ENCODE measurements at regions not wholly inside any gene's neighbourhood (a gene's known extent, or its start where the extent isn't known, plus 50 kb on each side); places are given as distances from the start of the nearest gene placed in this dataset.

GRCh38 chr5:114830114-114830513 is 339.6 kb downstream of the TRIM36 start (continued):
- TF ChIP-seq, protein P1, sequence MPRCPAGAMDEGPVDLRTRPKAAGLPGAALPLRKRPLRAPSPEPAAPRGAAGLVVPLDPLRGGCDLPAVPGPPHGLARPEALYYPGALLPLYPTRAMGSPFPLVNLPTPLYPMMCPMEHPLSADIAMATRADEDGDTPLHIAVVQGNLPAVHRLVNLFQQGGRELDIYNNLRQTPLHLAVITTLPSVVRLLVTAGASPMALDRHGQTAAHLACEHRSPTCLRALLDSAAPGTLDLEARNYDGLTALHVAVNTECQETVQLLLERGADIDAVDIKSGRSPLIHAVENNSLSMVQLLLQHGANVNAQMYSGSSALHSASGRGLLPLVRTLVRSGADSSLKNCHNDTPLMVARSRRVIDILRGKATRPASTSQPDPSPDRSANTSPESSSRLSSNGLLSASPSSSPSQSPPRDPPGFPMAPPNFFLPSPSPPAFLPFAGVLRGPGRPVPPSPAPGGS (IDR thresholded peaks at IDR 0.05; ENCODE audit: borderline replicate concordance, insufficient read depth, low read depth, low read length, poor library complexity, severe bottlenecking): no peak

GRCh38 chr5:114822863-114823262 is 346.8 kb downstream of the TRIM36 start:
- RAD21 ChIA-PET (ENCODE audit: unreplicated experiment): no interaction called here
- BruUV-seq (replicated peaks): no TSS peak
- SMC1A ChIA-PET (ENCODE audit: uncharacterized antibody, unreplicated experiment): interaction anchor here (0.8 to 2.3 kb wide), 2 partner anchors 10 to 20 kb away, joined by 3 to 8 read pairs; no protein-coding TSS in a partner anchor
- H3K79me2 ChIP-seq (ENCODE audit: control insufficient read depth, insufficient read depth, low read length): no peaks in the 10 kb centered on the region
- H3K4me1 ChIP-seq (ENCODE audit: control insufficient read depth, insufficient read depth, low read length): no peaks in the 10 kb centered on the region
- TF ChIP-seq NBN (IDR thresholded peaks at IDR 0.05) (no peak), ZNF217 (IDR thresholded peaks at IDR 0.05) (no peak), BRCA1 (IDR thresholded peaks at IDR 0.05; ENCODE audit: low read depth, low read length) (no peak), CBX3 (IDR thresholded peaks at IDR 0.05; ENCODE audit: borderline replicate concordance, low read depth) (no peak), ZBED1 (IDR thresholded peaks at IDR 0.05; ENCODE audit: borderline replicate concordance) (no peak), SMC3 (IDR thresholded peaks at IDR 0.05; ENCODE audit: borderline replicate concordance, low read length) (no peak), SKIL (IDR thresholded peaks at IDR 0.05; ENCODE audit: low read depth, poor library complexity, severe bottlenecking) (no peak), TARDBP (IDR thresholded peaks at IDR 0.05; ENCODE audit: borderline replicate concordance) (no peak)
- H3K27me3 ChIP-seq (replicated peaks in 1 of 2; ENCODE audit: control insufficient read depth in 2 of 2, insufficient read depth in 2 of 2, low read length in 1 of 2): no peaks in the 10 kb centered on the region
- FAIRE-seq: no peak
- H3K9ac ChIP-seq (ENCODE audit: control insufficient read depth, insufficient read depth, low read length): no peak overlapping the region
- no peak overlapping the region for H3K4me3 ChIP-seq
- CTCF ChIA-PET: no interaction called here
- no peaks in the 10 kb centered on the region; the same call in 1 of the 3 replicates for H3K9me3 ChIP-seq (replicated peaks; ENCODE audit: control insufficient read depth, insufficient read depth, low read length)
- ATAC-seq: no peak
- intact Hi-C loops (cut with micrococcal nuclease; ENCODE audit: unreplicated experiment): no loop called here
- in situ Hi-C loops (cut with MboI): no loop called here
- no peak for DNase-seq (ENCODE audit: low read depth, low spot score)
- H4K20me1 ChIP-seq (ENCODE audit: control insufficient read depth, insufficient read depth): no peaks in the 10 kb centered on the region
- H3K27ac ChIP-seq (ENCODE audit: control insufficient read depth, insufficient read depth): no peak overlapping the region
- POLR2A ChIA-PET: no interaction called here
- H2AFZ ChIP-seq (ENCODE audit: control insufficient read depth, low read depth, low read length): no peak overlapping the region
- H3K36me3 ChIP-seq (ENCODE audit: control insufficient read depth in 2 of 2, insufficient read depth in 2 of 2, low read length in 1 of 2): no peaks in the 10 kb centered on the region
- no peak overlapping the region for H3K4me2 ChIP-seq (ENCODE audit: control insufficient read depth, insufficient read depth)
